ENCODE measurements at regions not wholly inside any gene's neighbourhood (a gene's known extent, or its start where the extent isn't known, plus 50 kb on each side); places are given as distances from the start of the nearest gene placed in this dataset.

- TF ChIP-seq CTCF (conservative IDR thresholded peaks at IDR 0.05) (no peak), ZFX (IDR thresholded peaks at IDR 0.05) (no peak)
Measured at GRCh38 chr14:55950135-55950534, 168.1 kb upstream of the PELI2 start.
